ENCODE measurements at regions not wholly inside any gene's neighbourhood (a gene's known extent, or its start where the extent isn't known, plus 50 kb on each side); places are given as distances from the start of the nearest gene placed in this dataset.

DNA sequence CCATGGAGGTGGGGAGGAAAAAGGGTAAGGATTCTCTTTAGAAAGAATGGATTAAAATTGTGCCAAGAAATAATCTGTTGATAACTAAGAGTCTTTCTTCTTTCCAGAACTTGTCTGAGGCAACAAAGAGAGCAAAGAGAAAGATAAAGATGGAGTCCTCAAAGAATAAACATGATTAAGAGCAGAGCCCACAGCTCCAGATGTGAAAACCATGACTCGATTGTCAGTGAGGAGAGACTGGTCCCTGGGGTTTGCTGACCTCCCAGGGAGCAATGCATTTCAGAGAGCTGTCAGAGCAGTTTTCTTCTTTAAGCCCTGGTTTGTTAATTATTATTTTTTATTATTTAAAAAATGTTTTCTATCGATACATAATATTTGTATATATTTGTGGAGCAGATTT lies 74.6 kb downstream of the TMEM100 start:
- no peak for TF ChIP-seq ZNF274 (IDR thresholded peaks at IDR 0.05; ENCODE audit: low read depth, low read length)
- H3K4me3 ChIP-seq (ENCODE audit: low read length) = no peak overlapping the region

DNA sequence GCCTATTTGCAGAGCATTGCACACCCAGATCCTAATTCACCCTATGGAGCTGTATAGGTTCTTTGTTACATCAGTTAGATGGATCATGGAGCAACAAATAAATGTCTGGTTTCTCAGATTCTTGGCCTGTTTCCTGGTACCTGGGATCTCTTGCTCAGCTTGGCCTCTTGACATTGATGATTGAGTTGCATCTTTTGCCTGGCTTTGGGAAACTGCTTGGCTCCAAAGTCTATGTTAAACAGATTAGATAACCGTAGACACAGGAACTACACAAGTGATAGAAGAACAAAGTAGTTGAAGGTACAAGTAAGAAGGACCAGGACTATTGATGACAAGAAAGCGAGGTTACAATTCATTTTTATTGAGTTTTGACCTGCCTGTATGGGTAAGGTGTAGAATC lies 77.3 kb downstream of the TMEM100 start:
- H3K4me3 ChIP-seq (ENCODE audit: low read length) = no peak overlapping the region
- no peak for TF ChIP-seq ZNF274 (IDR thresholded peaks at IDR 0.05; ENCODE audit: low read depth, low read length)

DNA sequence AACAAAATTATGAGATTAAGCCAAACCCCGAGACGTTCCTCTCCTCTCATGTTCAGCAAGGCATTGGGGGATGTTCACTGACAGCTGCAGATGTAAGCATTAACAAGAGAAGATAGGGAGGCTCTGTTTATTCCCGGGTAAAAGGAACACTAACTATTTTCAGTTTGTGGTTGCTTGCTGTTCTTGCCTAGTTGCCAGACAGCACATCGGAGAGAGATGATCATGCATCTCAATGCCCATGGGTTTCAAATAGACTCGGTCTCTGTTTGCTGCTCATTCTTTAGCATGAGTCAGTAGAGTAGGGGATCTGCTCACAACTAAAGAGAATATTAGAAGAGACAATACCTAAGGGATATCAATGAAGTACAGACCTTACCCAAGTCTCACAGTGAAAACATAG lies 78.3 kb downstream of the TMEM100 start:
- no peak for TF ChIP-seq ZNF274 (IDR thresholded peaks at IDR 0.05; ENCODE audit: low read depth, low read length)
- H3K4me3 ChIP-seq (ENCODE audit: low read length) = no peak overlapping the region

DNA sequence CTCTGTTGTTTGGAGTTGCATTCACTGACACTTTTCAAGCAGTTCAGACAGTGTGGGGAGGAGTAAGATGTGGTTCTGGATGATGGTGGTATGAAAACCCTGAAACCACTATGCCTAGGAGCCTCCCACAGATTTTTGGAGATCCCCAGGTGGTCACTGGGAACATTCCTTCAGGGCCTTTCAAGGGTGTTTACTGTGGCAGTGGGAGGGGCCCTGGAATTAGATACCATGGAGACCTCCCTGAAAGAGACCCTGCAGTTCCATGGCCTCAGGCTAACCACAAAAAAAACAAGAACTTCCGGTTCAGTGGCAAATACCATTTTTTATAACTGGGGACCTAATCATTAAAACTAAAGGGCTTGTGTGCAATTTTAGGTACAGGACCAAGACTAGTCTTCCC lies 79.9 kb downstream of the TMEM100 start:
- TF ChIP-seq ZNF274 (IDR thresholded peaks at IDR 0.05; ENCODE audit: low read depth, low read length) = no peak
- no peak overlapping the region for H3K4me3 ChIP-seq (ENCODE audit: low read length)

DNA sequence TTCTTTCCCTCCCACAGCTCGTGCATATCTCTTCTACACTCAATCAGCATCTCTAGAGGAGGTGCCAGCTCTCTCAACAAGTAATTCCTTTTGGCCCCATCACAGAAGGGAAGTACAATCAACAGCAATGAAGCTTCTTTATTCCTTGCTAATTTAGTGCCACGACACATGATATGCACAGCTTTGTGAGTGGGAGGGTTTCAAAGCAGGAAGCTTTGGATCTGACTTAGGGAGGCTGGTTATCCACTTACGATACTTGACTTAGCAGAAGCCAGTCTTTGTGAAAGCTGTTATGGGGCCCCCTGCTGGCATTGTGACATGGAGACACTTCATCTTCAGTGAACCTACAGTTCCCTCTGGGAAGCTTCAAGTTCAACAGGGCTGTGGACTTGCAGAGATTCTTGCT lies 81.0 kb downstream of the TMEM100 start:
- H3K4me3 ChIP-seq (ENCODE audit: low read length) = no peak overlapping the region

DNA sequence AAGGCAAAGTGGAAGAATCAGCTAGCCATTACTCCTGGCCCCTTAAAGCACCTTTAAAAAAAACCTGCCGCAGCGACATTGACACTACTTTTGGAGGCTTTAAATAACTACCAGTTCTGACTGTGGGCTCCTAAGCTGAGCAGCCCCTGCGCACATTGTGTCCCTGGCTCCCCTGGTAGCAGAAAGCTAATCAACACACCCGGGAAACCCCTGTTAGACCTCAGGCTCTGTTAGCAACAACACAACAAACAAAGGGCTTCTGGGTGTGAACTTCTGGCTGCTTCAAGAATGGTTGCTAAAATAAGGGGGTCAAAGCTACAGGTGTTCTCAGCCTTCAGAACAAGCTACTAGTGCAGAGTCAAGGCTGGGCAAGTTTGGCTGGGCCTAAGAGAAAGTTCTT lies 83.6 kb downstream of the TMEM100 start:
- H3K4me3 ChIP-seq (ENCODE audit: low read length) = no peak overlapping the region
- no peak for TF ChIP-seq ZNF274 (IDR thresholded peaks at IDR 0.05; ENCODE audit: low read depth, low read length)

More for the DNA sequence above, 81.0 kb downstream of the TMEM100 start:
- no peak for TF ChIP-seq ZNF274 (IDR thresholded peaks at IDR 0.05; ENCODE audit: low read depth, low read length)

DNA sequence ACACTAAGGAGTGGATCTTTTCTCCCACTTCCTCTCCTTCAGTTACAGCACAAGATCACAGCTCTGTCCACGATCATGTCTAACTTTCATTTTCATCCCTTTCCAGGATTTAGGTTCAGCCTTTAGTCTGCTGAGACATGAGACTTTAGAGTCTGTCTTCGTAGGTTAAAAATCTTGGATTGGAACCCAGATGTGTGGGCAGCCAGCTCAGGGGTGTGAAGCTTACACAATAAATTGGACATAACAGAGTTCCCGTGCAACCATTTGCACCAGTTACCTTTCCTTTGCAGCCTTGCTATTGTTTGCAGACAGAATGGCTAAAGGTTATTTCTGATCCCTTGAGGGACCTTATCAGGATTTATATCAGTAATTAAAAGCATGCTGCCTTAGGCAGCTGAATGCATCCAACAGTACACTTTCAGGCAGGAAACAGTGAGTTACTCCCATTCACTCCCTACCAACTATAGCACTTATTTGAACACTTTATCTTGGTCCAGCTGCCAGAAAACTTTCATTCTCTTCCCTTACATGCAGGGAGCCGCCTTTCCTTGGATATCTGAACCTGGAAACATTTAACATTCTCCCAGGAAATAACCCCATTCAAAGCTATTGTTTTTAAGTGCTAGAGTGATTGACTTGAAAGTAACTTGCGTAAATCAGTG lies 87.3 kb downstream of the TMEM100 start:
- H3K4me3 ChIP-seq (ENCODE audit: low read length) = no peak overlapping the region
- no peak for TF ChIP-seq ZNF274 (IDR thresholded peaks at IDR 0.05; ENCODE audit: low read depth, low read length)

DNA sequence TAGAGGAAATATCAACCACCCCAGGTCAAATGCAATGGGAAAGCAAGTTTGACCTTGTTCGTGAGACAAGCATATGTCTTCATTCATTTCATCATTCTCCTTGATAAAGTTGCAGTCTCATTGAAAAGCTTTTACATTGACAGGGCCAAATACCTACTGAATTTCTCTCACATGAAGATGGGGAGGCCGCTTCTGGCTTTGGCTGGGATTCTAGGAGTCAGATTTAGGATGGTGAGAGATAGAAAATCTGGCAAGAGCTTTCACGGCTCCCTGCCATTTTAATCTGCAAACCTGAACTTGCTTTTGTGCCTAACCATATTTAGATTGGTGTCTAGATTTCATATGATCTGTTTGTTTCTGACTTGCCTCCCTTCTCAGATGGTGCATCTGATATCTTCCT lies 88.0 kb downstream of the TMEM100 start:
- no peak overlapping the region for H3K4me3 ChIP-seq (ENCODE audit: low read length)
- TF ChIP-seq ZNF274 (IDR thresholded peaks at IDR 0.05; ENCODE audit: low read depth, low read length) = no peak

DNA sequence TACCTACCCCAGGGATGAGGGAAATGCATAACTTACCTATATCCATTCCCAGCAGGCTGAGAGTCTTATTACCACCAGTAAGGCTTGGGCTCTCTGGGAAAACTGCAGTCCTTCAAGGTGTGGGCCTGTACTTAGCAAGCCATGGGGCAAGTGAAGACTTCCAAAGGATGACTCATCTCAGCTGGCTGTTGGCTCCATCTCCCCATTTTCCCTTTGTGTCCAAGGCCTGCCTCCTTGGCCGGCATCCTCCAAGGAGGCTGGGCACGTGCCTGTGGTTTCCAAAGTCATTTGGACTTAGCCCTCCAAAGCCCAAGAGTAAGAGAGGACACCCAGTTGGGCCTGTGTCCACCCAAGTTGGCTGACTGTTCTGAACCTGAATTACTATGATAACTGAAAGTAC lies 89.8 kb downstream of the TMEM100 start:
- H3K4me3 ChIP-seq (ENCODE audit: low read length) = no peak overlapping the region
- no peak for TF ChIP-seq ZNF274 (IDR thresholded peaks at IDR 0.05; ENCODE audit: low read depth, low read length)

DNA sequence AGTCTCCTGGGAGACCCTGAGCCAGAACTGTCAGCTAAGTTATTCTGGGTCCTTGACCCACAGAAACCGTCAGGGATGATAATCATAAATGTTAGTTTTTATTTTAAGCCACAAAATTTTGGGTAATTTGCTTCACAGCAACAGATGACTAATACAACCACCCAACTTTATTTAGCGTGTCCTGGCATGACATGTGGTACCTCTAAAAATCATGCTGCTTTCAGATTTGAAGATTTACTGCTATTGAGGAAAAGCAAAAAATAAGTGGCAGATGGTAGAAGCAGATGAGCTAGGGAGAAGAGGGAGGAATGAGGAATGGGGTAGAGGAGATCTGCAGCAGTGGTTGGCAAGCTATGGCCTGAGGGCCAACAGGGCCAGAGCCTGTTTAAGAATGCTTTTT lies 90.4 kb downstream of the TMEM100 start:
- H3K4me3 ChIP-seq (ENCODE audit: low read length) = no peak overlapping the region
- TF ChIP-seq ZNF274 (IDR thresholded peaks at IDR 0.05; ENCODE audit: low read depth, low read length) = no peak

DNA sequence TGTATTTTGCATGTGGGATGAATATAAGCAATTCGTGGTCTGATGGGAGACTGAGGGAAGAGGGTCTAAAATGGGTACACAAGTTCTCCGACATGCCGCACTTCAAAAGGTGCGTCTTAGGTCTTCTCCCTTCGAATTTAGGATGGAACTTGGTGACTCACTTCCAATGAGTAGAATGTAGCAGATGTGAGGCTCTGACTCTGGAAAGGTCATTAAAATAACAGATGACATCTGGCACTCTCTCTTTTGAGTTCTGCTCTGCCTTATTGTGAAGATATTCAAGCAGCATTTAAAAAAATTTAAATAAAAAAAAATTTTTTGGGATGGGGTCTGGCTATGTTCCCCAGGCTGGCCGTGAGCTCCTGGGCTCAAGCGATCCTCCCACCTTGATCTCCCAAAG lies 92.7 kb downstream of the TMEM100 start:
- no peak overlapping the region for H3K4me3 ChIP-seq (ENCODE audit: low read length)
- no peak for TF ChIP-seq ZNF274 (IDR thresholded peaks at IDR 0.05; ENCODE audit: low read depth, low read length)

DNA sequence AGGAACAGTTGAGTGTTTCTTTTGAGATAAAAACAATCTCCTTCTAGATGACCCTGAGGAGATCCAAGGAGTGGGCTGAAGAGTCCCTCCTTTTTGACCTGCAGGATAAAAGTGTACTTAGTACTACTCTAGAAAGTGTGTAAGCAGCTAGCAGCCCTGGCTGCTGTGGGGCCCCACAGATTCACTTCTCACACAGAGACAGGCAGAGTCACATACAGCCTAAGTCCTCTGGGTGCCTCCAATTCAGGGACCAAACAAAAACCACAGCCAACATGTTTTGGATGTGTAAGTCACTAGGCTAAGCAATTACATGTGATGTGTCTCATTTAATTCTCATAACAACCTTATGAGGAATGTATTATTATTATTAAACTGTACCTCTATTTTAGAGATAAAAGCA lies 97.1 kb downstream of the TMEM100 start:
- no peak overlapping the region for H3K4me3 ChIP-seq (ENCODE audit: low read length)
- no peak for TF ChIP-seq ZNF274 (IDR thresholded peaks at IDR 0.05; ENCODE audit: low read depth, low read length)

DNA sequence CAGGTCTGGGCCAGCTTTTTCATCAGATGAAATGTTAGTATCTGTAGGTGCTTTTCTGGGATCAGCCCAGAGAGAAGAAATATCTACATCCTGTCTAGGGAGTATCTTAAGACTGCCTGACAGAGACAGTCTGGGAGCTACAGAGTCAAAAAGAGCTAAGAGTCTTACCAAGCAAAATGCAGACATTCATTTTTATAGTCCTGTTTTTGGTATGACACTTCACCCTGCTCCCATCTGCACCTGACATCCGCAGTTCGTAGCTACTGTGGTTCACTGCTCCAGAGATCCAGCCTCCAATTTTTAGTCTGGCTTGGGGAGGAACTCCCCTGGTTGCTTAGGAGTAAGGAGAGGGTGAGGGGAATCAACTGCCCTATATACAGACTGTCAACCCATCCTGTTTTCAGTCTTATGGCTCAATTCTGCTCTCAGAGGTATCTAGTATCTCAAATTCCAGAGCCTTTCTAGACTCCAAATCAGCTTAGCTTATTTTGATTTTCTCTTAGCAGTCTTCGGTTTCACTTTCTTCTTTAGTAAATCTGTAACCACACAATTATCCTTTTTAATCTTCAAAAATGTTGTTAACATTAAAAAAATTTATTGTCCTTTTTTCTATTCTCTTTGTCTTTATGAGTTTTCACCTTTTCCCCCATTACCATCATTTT lies 97.8 kb downstream of the TMEM100 start:
- no peak for TF ChIP-seq ZNF274 (IDR thresholded peaks at IDR 0.05; ENCODE audit: low read depth, low read length)
- no peak overlapping the region for H3K4me3 ChIP-seq (ENCODE audit: low read length)

DNA sequence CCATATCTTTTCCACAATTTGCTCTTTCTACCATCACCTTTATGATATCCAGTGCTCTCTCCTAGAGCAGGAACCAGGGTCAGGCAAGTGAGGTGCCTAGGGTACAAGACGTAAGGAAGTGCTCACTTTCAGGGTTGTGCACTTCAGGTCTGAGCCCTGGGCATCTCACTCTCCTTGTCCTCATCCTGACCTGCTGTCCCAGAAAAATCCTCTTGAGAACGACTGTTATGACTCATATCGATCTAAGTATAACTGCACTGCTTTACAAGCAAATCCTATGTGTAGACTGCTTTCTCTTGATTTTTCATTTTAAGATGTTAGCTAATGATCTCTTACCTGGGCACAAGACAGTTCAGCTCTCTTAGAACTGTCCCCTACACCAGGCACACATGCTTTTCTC lies 100.1 kb downstream of the TMEM100 start:
- TF ChIP-seq ZNF274 (IDR thresholded peaks at IDR 0.05; ENCODE audit: low read depth, low read length) = no peak
- no peak overlapping the region for H3K4me3 ChIP-seq (ENCODE audit: low read length)

DNA sequence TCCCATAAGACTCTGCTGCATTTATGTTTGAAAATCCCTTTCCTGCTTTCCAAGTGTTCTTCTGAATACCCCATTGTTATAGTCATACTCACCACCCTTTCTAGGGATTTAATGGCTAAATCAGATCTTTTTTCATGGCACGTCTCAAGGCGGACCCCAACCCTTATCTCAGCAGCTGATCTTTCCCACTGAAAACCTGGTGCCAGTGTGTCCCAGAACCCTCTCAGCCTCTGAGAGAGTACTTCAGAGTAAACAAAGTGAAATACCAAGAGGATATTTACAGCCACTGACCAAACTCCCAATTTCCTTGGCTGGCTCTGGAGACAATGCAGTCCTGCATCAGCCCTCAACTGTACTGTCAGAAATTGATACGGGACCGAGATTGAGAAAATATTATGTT lies 101.7 kb downstream of the TMEM100 start:
- TF ChIP-seq ZNF274 (IDR thresholded peaks at IDR 0.05; ENCODE audit: low read depth, low read length) = no peak
- H3K4me3 ChIP-seq (ENCODE audit: low read length) = no peak overlapping the region

DNA sequence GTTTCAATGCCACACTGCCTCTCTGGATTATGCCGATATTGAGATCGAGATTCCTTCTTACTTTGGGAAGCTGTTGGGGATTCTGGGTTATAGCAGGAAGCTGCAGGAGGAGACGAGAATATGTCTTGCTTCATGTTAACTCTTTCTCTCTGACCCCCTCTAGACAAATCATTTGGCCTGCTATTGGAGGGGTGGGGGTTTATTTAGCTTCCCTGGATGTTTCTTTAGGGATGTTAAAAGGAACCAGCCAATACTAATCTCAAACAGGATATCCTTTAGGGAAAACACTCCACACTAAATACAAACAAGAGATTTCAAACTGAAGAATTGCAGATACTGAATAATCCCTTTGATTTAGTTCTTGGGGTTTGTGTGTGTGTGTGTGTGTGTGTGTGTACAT lies 102.6 kb downstream of the TMEM100 start:
- no peak for TF ChIP-seq ZNF274 (IDR thresholded peaks at IDR 0.05; ENCODE audit: low read depth, low read length)
- H3K4me3 ChIP-seq (ENCODE audit: low read length) = no peak overlapping the region
